ENCODE measurements at regions not wholly inside any gene's neighbourhood (a gene's known extent, or its start where the extent isn't known, plus 50 kb on each side); places are given as distances from the start of the nearest gene placed in this dataset.

GRCh38 chr17:45667591-45668171, 116.4 kb upstream of the CRHR1 start:
- TF ChIP-seq CTCF (IDR thresholded peaks at IDR 0.05) (no peak), POLR2A (IDR thresholded peaks at IDR 0.05) (no peak)

Data from transverse colon (tissue), 3 donors.